AG10803 (cell line): ENCODE measurements at regions not wholly inside any gene's neighbourhood (a gene's known extent, or its start where the extent isn't known, plus 50 kb on each side); places are given as distances from the start of the nearest gene placed in this dataset.
"Not testable (repeated sequence)": the region's sequence is repeated elsewhere in the genome, so short reads cannot be mapped to it uniquely, and the experiment has no call there.

Source experiments
- DNase-seq: peaks from one replicate; pipeline ENCODE4 v3.0.0; 2010; ENCODE audit warnings: low read depth
- H3K4me3 ChIP-seq: 2 replicates; pipeline ENCODE4 v1.5.1; 2011; ENCODE audit warnings: mild to moderate bottlenecking, low read length, control low read depth
- TF ChIP-seq, protein P1 (sequence below): conservative IDR thresholded peaks from 2 replicates; pipeline ENCODE4 v1.5.1; 2011; ENCODE audit warnings: mild to moderate bottlenecking, low read length, control low read depth, inconsistent platforms

DNA sequence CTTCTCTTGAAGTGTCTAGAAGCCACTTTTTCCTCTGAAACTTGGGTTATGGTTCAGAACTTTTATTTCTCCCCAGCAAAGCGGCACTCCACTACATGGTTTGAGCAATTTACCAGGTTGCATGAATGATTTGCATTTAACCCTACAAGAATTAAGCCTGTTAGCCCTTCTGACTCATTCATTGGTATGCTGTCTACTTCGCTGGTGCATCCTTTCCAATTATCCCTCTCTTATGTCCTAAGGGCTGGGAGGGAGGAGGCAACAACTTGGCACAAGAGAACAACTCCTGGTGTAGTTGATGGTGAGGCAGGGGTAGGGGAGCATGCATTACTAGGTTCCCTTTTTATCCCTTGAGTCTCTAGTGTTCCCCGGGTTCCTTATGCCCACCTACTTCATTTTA lies 293.4 kb upstream of the MEX3C start:
- TF ChIP-seq, protein P1, sequence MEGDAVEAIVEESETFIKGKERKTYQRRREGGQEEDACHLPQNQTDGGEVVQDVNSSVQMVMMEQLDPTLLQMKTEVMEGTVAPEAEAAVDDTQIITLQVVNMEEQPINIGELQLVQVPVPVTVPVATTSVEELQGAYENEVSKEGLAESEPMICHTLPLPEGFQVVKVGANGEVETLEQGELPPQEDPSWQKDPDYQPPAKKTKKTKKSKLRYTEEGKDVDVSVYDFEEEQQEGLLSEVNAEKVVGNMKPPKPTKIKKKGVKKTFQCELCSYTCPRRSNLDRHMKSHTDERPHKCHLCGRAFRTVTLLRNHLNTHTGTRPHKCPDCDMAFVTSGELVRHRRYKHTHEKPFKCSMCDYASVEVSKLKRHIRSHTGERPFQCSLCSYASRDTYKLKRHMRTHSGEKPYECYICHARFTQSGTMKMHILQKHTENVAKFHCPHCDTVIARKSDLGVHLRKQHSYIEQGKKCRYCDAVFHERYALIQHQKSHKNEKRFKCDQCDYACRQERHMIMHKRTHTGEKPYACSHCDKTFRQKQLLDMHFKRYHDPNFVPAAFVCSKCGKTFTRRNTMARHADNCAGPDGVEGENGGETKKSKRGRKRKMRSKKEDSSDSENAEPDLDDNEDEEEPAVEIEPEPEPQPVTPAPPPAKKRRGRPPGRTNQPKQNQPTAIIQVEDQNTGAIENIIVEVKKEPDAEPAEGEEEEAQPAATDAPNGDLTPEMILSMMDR: no peak
- DNase-seq: no peak
- no peak overlapping the region for H3K4me3 ChIP-seq

DNA sequence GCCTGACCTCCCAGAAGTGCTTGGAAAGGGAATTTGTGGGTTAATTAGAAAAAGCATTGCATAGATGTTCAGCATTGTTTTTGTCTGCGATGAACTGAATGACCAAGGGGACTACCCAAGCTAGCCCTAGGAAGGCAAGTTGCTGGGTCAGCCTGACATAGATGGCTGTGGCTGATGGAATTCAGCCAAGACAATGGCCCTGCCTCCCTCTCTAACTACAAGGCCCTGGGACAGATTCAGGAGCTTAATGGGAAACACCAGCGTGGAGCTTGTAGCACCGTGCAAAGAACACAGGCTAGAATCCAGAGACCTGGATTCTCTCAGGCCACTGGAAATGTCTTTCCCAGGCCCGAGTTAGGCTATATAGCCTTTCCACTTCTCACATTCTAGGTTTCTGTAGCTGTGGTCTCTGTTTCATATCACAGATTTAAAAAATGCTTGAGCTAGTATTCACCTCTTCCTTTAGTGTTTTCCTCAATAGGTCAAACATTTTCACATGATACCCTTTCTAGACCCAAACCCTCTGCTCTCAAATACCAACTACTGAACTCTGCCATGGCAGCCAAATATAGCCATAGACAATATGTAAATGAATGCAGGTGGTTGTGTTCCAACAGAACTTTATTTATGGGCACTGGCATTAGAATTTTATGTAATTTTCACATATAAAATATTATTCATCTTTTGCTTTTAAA lies 294.3 kb upstream of the MEX3C start:
- no peak overlapping the region for H3K4me3 ChIP-seq
- TF ChIP-seq, protein P1: no peak
- no peak for DNase-seq

DNA sequence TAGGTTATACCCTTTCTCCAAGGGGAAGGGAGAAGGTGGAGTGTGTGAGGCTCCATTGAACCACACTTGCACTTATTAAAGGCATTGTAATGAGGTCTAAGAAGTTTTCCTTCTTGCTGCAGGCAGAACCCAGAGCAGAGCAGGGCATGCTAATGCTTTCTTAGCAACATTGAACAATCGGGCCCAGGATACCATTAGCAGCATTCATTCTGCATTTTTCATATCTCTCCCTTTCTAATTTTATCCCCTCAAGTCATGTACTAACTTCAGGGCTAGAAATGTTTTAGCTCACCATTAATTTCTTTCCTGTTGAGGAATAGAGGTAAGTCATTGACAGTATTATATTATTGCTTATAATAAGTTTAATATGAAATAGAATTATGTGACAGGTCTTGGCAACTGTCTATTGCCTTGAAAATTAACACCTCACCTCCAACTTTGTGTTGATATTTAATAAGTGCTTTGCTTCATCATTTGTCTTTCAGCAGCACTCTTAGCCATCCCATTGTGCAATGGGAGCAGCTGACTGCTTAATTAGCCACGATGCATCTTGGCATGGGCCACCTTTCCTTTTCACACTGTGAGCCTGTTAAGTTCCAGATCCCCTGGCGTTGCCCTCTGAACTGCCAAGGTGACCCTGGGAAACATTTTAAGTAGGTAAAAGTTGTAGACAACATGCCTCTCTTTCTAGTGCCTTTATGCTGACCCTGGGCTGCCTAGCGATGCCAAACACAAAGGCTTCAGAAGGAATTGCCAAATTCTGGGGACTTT lies 300.8 kb upstream of the MEX3C start:
- DNase-seq: no peak
- H3K4me3 ChIP-seq: no peak overlapping the region
- TF ChIP-seq, protein P1: no peak

DNA sequence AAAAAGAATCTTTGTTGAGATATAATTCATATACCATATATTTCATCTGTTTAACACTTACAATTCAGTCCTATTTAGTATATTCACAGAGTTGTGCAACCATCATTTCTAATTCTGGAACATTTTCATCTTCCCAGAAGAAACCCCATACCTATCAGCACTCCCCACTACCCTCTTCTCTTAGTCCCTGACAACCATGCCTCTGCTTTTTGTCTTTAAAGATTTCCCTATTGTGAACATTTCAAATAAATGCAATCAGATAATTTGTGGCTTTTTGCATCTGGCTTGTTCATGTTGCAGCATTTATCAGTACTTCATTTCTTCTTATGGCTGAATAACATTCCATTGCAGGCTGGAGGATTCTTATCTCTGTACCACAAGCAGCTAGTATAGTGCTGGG lies 305.9 kb upstream of the MEX3C start:
- H3K4me3 ChIP-seq: no peak overlapping the region
- DNase-seq: no peak
- TF ChIP-seq, protein P1: no peak

DNA sequence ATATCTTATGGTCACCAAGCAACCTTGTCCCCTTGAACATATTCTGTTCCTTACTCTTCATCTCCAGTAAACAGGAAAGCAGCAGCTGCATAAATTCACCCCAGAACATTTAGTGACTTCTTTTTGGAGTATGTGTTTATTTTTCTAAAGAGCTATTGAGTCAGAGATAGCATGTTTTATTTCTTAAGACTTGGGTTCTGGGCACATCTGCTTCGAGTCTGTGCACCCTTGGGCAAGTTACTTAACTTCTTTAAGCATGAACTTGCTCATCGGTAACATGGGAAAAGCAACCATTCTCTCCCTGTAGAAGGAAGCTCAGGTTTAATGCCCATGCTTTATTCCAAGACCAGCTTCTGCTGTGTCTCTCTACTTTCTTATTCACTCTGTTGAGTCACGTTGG lies 309.3 kb upstream of the MEX3C start:
- no peak for DNase-seq
- TF ChIP-seq, protein P1: no peak
- H3K4me3 ChIP-seq: no peak overlapping the region

DNA sequence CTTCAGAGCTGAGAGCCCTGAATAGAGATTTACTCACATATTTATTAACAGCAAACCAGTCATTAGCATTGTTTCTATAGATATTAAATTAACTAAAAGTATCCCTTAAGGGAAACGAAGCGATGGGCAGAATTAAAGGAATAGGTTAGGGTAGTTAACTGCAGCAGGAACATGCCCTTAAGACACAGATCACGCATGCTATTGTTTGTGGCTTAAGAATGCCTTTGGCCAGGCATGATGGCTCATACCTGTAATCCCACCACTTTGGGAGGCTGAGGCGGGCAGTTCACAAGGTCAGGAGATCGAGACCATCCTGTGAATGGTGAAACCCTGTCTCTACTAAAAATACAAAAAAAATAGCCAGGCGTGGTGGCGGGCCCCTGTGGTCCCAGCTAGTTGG lies 310.9 kb upstream of the MEX3C start:
- not testable (repeated sequence) for H3K4me3 ChIP-seq, DNase-seq

DNA sequence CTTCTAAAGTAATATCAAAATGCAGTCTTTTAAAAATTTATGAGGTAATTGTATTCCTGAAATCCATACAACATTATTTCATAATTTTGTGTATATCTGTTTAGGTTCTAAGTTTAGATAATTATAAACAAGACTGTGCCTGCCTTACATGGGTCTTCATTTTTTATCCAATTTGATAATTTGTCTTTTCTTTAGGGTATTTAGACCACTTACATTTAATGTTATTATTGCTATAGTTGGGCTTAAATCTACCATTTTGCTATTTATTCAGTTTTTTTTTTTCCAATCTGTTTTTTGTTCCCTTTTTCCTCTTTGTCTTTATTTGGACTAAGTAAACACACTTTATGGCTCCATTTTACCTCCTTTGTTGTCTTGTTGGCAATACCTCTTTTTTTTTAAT lies 312.5 kb upstream of the MEX3C start:
- H3K4me3 ChIP-seq: no peak overlapping the region
- TF ChIP-seq, protein P1: no peak
- DNase-seq: no peak
